ENCODE measurements at regions not wholly inside any gene's neighbourhood (a gene's known extent, or its start where the extent isn't known, plus 50 kb on each side); places are given as distances from the start of the nearest gene placed in this dataset.

GRCh38 chr1:104761961-104762570, 1012.4 kb downstream of the AMY1C start:
- no peak for TF ChIP-seq POLR2A (IDR thresholded peaks at IDR 0.05; ENCODE audit: extremely low read depth, insufficient read length)
- H3K4me3 ChIP-seq (ENCODE audit: low read depth, low read length) = no peak overlapping the region
- no peak for DNase-seq (ENCODE audit: low read depth)

GRCh38 chr1:104765085-104765484, 1015.4 kb downstream of the AMY1C start:
- H3K4me3 ChIP-seq (ENCODE audit: low read depth, low read length) = no peak overlapping the region
- TF ChIP-seq POLR2A (IDR thresholded peaks at IDR 0.05; ENCODE audit: extremely low read depth, insufficient read length) = no peak
- peak; percentile 63 for DNase-seq (ENCODE audit: low read depth)

GRCh38 chr1:104768466-104768865, 1018.8 kb downstream of the AMY1C start:
- no peak overlapping the region for H3K4me3 ChIP-seq (ENCODE audit: low read depth, low read length)
- DNase-seq (ENCODE audit: low read depth) = no peak
- TF ChIP-seq MYC (IDR thresholded peaks at IDR 0.05; ENCODE audit: low read depth, low read length) (no peak), CTCF (IDR thresholded peaks at IDR 0.05; ENCODE audit: low read depth, low read length) (no peak), POLR2A (IDR thresholded peaks at IDR 0.05; ENCODE audit: extremely low read depth, insufficient read length) (no peak), MAX (IDR thresholded peaks at IDR 0.05; ENCODE audit: low read depth, low read length) (no peak)

- DNase-seq (ENCODE audit: low read depth) = peak; percentile 44
- no peak overlapping the region for H3K4me3 ChIP-seq (ENCODE audit: low read depth, low read length)
- no peak for TF ChIP-seq MAX (IDR thresholded peaks at IDR 0.05; ENCODE audit: low read depth, low read length)
- peak; percentile 52 for TF ChIP-seq CTCF (IDR thresholded peaks at IDR 0.05; ENCODE audit: low read depth, low read length)
Observed at GRCh38 chr1:104780470-104781078, 1030.9 kb downstream of the AMY1C start.

- no peak overlapping the region for H3K4me3 ChIP-seq (ENCODE audit: low read depth, low read length)
- DNase-seq (ENCODE audit: low read depth) = no peak
- TF ChIP-seq MYC (IDR thresholded peaks at IDR 0.05; ENCODE audit: low read depth, low read length) = no peak
Observed at GRCh38 chr1:104785575-104786187, 1036.0 kb downstream of the AMY1C start.

GRCh38 chr1:104787866-104788510, 1038.3 kb downstream of the AMY1C start:
- no peak overlapping the region for H3K4me3 ChIP-seq (ENCODE audit: low read depth, low read length)
- TF ChIP-seq MYC (IDR thresholded peaks at IDR 0.05; ENCODE audit: low read depth, low read length) (no peak), MAX (IDR thresholded peaks at IDR 0.05; ENCODE audit: low read depth, low read length) (no peak), POLR2A (IDR thresholded peaks at IDR 0.05; ENCODE audit: extremely low read depth, insufficient read length) (no peak), CTCF (IDR thresholded peaks at IDR 0.05; ENCODE audit: low read depth, low read length) (no peak)
- DNase-seq (ENCODE audit: low read depth) = no peak

- TF ChIP-seq POLR2A (IDR thresholded peaks at IDR 0.05; ENCODE audit: extremely low read depth, insufficient read length) (no peak), MYC (IDR thresholded peaks at IDR 0.05; ENCODE audit: low read depth, low read length) (no peak), CTCF (IDR thresholded peaks at IDR 0.05; ENCODE audit: low read depth, low read length) (no peak), MAX (IDR thresholded peaks at IDR 0.05; ENCODE audit: low read depth, low read length) (no peak)
- no peak for DNase-seq (ENCODE audit: low read depth)
- no peak overlapping the region for H3K4me3 ChIP-seq (ENCODE audit: low read depth, low read length)
Observed at GRCh38 chr1:104791030-104791429, 1041.3 kb downstream of the AMY1C start.
